RWPE2 (cell line): ENCODE measurements at regions not wholly inside any gene's neighbourhood (a gene's known extent, or its start where the extent isn't known, plus 50 kb on each side); places are given as distances from the start of the nearest gene placed in this dataset.

Experiments
- ATAC-seq: fragments of 200-7000 bp; cut with Tn5 transposase; 3 replicates; pipeline ENCODE4 v1.9.1; 2021; ENCODE audit warnings: low read depth
- DNase-seq: peaks from one replicate; pipeline ENCODE4 v3.0.0-alpha.2; 2020; ENCODE audit warnings: low spot score
- H3K27ac ChIP-seq: fragments of 450-650 bp; 2 replicates; pipeline ENCODE4 v1.5.1; 2017; ENCODE audit warnings: mild to moderate bottlenecking; ENCODE audit not compliant: poor library complexity, severe bottlenecking
- H3K27me3 ChIP-seq: fragments of 250-450 bp; sonication (Bioruptor Pico); 2 replicates; pipeline ENCODE4 v1.5.1; 2021; ENCODE audit warnings: mild to moderate bottlenecking, moderate library complexity; ENCODE audit not compliant: insufficient read depth, poor library complexity, severe bottlenecking
- H3K36me3 ChIP-seq: fragments of 250-450 bp; sonication (Bioruptor Pico); 2 replicates; pipeline ENCODE4 v1.5.1; 2020; ENCODE audit warnings: low read depth, mild to moderate bottlenecking, moderate library complexity
- H3K4me1 ChIP-seq: fragments of 250-450 bp; sonication (Bioruptor Pico); 2 replicates; pipeline ENCODE4 v1.5.1; 2021; ENCODE audit warnings: mild to moderate bottlenecking, moderate library complexity; ENCODE audit not compliant: insufficient read depth, poor library complexity, severe bottlenecking
- H3K4me3 ChIP-seq: fragments of 250-450 bp; sonication (Bioruptor Pico); 2 replicates; pipeline ENCODE4 v1.5.1; 2021; ENCODE audit warnings: mild to moderate bottlenecking, moderate library complexity; ENCODE audit not compliant: severe bottlenecking
- H3K9me3 ChIP-seq: fragments of 250-450 bp; sonication (Bioruptor Pico); 2 replicates; pipeline ENCODE4 v1.5.1; 2021; ENCODE audit warnings: mild to moderate bottlenecking, moderate library complexity; ENCODE audit not compliant: severe bottlenecking
- CTCF ChIP-seq: fragments of 450-650 bp; IDR thresholded peaks from one replicate; pipeline ENCODE4 v1.5.1; 2017; ENCODE audit warnings: mild to moderate bottlenecking, moderate library complexity; ENCODE audit not compliant: poor library complexity, severe bottlenecking

DNA sequence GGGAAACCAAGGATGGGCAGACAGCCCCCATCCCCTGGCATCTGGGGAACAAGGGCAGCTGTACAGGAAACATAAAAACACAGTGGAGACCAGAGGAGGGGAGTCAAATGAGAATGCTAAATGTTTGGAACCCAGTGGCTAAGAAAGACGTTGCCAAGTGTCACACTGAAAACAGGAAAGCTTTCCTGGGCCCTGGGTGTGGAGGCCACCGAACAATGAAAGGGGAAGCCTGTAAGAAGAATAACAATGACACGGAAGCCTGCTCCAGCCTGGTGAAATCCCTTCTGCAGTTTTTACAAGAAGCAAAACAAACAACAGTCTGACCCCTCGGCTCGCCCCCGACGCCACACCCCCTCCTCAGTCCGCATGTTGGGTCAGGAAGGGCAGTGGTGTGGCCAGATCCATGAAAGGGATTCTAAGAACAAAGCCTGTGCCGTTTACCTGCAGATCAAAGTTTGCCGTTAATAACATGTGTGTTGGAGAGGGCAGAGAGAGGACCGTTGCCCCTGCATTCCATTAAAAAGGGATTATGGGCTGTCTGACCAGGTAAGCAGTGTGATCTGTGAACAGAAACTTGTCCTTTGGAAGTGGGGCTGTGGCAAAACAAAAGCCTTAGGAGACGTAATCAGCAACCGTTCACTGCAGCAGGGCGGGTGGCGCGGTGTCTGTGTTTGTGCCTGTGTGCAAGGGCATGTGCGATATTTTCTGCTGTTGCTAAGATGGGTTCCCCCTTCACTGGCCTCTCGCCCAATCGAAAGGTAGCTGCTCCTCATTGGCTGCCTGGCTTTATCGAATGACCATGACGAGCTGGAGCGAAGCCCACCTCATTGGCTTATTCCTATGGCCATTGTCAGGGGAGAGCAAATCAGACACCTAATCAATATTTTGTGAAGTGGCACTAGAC, 113.7 kb upstream of the BLID start:
- H3K4me1 ChIP-seq, result no peaks in the 10 kb centered on the region
- H3K36me3 ChIP-seq, result no peaks in the 10 kb centered on the region
- TF ChIP-seq CTCF, result no peak
- H3K27ac ChIP-seq, result no peak overlapping the region
- no peak for DNase-seq
- no peaks in the 10 kb centered on the region for H3K27me3 ChIP-seq
- no peak overlapping the region for H3K4me3 ChIP-seq
- ATAC-seq, result no peak
- H3K9me3 ChIP-seq, result no peaks in the 10 kb centered on the region

DNA sequence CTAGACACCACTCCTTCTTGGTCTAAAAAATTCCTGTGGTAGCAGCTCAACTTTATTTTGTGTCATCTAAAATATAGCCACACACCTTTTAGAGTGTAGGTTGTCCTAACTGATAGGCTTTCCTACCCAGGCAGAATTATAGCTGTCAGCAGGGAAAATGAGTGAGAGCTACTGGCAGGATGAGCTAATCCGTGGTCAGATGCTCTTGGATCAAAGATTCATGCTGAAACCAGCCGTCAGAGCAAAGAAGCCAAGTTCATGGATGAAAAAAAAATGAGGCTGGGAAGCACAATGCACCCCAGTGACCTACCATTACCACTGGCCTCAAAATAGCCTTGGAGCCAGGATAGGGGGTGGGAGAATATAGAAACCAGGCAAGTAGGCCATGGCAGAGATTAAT, 113.1 kb upstream of the BLID start:
- no peaks in the 10 kb centered on the region for H3K9me3 ChIP-seq

DNA sequence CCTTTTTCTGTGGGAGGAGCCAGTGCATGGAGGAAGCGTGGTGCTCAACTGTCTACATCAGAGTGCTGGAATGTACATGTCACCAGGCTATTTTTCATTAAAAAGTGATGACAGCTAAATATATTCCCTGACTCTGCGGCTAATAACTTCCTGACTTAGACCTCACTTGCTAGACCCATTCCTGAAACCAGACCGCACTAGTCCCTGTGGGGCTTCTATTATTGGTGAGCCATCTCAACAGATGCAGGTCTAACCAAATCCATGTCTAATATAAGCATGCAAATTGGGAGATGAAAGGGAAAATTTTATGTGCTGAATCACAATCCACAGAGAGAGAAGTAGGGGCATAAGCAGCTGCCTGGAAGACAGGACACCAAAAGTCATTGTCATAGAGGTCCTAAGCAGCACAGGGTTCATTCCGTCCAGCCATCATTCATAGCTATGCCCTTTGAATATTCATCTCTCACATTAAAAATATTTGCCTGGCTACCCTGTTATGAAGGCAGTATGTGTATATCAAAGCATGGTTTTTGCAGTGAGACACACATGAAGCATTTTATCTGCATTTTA, 110.9 kb upstream of the BLID start:
- no peaks in the 10 kb centered on the region for H3K4me1 ChIP-seq
- no peaks in the 10 kb centered on the region for H3K36me3 ChIP-seq
- ATAC-seq (no peak), DNase-seq (no peak)
- H3K9me3 ChIP-seq, result no peaks in the 10 kb centered on the region
- no peaks in the 10 kb centered on the region for H3K27me3 ChIP-seq
- no peak overlapping the region for H3K27ac ChIP-seq
- H3K4me3 ChIP-seq, result no peak overlapping the region
- no peak for TF ChIP-seq CTCF

More for the DNA sequence above, 113.1 kb upstream of the BLID start:
- Histone ChIP-seq H3K27ac (no peak overlapping the region), H3K4me3 (no peak overlapping the region), H3K36me3 (no peaks in the 10 kb centered on the region), H3K27me3 (no peaks in the 10 kb centered on the region), H3K4me1 (no peaks in the 10 kb centered on the region)
- no peak for TF ChIP-seq CTCF
- ATAC-seq, result no peak
- no peak for DNase-seq

DNA sequence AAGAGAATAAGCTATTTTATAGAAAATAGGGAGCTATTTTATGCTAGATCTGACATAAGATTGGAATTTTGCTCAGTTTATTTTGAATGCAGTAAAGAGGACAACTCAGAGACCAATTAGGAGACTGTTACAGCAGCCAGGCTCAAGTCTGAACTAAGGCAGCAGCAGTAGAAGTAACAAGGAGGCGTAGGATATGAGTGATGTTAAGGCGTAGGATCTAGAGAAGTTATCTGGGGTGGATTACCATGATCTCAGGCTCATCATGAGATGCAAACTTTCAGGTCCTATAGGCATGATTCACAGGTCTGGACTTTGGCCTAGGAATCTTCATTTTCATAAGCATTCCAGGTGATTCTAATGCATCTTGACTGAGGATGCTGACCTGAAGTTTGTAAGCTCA, 108.9 kb upstream of the BLID start:
- Histone ChIP-seq H3K36me3 (no peaks in the 10 kb centered on the region), H3K4me1 (no peaks in the 10 kb centered on the region), H3K4me3 (no peak overlapping the region), H3K27ac (no peak overlapping the region), H3K9me3 (no peaks in the 10 kb centered on the region), H3K27me3 (no peaks in the 10 kb centered on the region)
- ATAC-seq, result no peak
- no peak for DNase-seq
- no peak for TF ChIP-seq CTCF

GRCh38 chr11:122220321-122220720, 104.3 kb upstream of the BLID start:
- no peak overlapping the region for H3K4me3 ChIP-seq
- DNase-seq, result no peak
- no peak for ATAC-seq

More at GRCh38 chr11:122220321-122220720, 104.3 kb upstream of the BLID start:
- no peak for TF ChIP-seq CTCF
- Histone ChIP-seq H3K27me3 (no peaks in the 10 kb centered on the region), H3K9me3 (no peaks in the 10 kb centered on the region), H3K4me1 (no peaks in the 10 kb centered on the region), H3K36me3 (no peaks in the 10 kb centered on the region), H3K27ac (no peak overlapping the region)
